WTC11 (cell line): ENCODE measurements at regions not wholly inside any gene's neighbourhood (a gene's known extent, or its start where the extent isn't known, plus 50 kb on each side); places are given as distances from the start of the nearest gene placed in this dataset.

Experiments
- ATAC-seq: fragments of 200-7000 bp; cut with Tn5 transposase; 2 replicates; pipeline ENCODE4 v1.10.0; 2021; ENCODE audit warnings: mild to moderate bottlenecking, moderate library complexity
- CTCF ChIA-PET: fragments of 300-600 bp; sonication (Branson Sonifier 250); formaldehyde crosslinking; loops from one replicate; lab custom pipeline; 2021; ENCODE audit warnings: antibody characterized with exemption; lab: Charles Lee
- POLR2A ChIA-PET: fragments of 350-600 bp; sonication (Branson Sonifier 250); formaldehyde crosslinking; loops from one replicate; lab custom pipeline; 2021; ENCODE audit warnings: antibody characterized with exemption; lab: Charles Lee
- DNase-seq: peaks from one replicate; pipeline ENCODE4 v3.0.0; 2021; ENCODE audit warnings: low spot score
- H3K27ac Mint-ChIP-seq: 2 replicates; pipeline ENCODE4 v1.8.0; 2021; ENCODE audit warnings: mixed read lengths
- H3K27me3 Mint-ChIP-seq: 2 replicates; pipeline ENCODE4 v1.8.0; 2021; ENCODE audit warnings: low read depth, mild to moderate bottlenecking, moderate library complexity, mixed read lengths
- H3K36me3 Mint-ChIP-seq: 2 replicates; pipeline ENCODE4 v1.8.0; 2021; ENCODE audit warnings: mixed read lengths
- H3K4me1 Mint-ChIP-seq: 2 replicates; pipeline ENCODE4 v1.8.0; 2022; ENCODE audit warnings: mixed read lengths
- H3K4me3 Mint-ChIP-seq: 2 replicates; pipeline ENCODE4 v1.8.0; 2021; ENCODE audit warnings: mild to moderate bottlenecking, moderate library complexity, mixed read lengths
- H3K9me3 Mint-ChIP-seq: 2 replicates; pipeline ENCODE4 v1.8.0; 2021; ENCODE audit warnings: mixed read lengths
- AFF4 ChIP-seq: sonication (generic); formaldehyde crosslinking; IDR thresholded peaks from 2 replicates; pipeline ENCODE4 v1.8.1; 2023; ENCODE audit warnings: mild to moderate bottlenecking, missing genetic modification reagents, borderline replicate concordance
- CREB1 ChIP-seq: sonication (generic); formaldehyde crosslinking; IDR thresholded peaks from 2 replicates; pipeline ENCODE4 v1.8.0; 2023; ENCODE audit warnings: mild to moderate bottlenecking, missing genetic modification reagents
- CREM ChIP-seq: sonication (generic); formaldehyde crosslinking; IDR thresholded peaks from 2 replicates; pipeline ENCODE4 v1.8.1; 2022; ENCODE audit warnings: mild to moderate bottlenecking, missing genetic modification reagents, moderate library complexity
- E2F1 ChIP-seq: sonication (generic); formaldehyde crosslinking; IDR thresholded peaks from 2 replicates; pipeline ENCODE4 v1.8.0; 2022; ENCODE audit warnings: mild to moderate bottlenecking, missing genetic modification reagents
- ELF4 ChIP-seq: sonication (generic); formaldehyde crosslinking; IDR thresholded peaks from 2 replicates; pipeline ENCODE4 v1.8.1; 2022; ENCODE audit warnings: low read depth, mild to moderate bottlenecking, moderate library complexity, missing genetic modification reagents
- ERG ChIP-seq: fragments of 250-450 bp; sonication (Bioruptor Pico); IDR thresholded peaks from 2 replicates; pipeline ENCODE4 v1.8.0; 2021; ENCODE audit warnings: mild to moderate bottlenecking
- FOXP1 ChIP-seq: sonication (generic); formaldehyde crosslinking; IDR thresholded peaks from 2 replicates; pipeline ENCODE4 v1.8.0; 2022; ENCODE audit warnings: missing genetic modification reagents, mild to moderate bottlenecking, moderate library complexity, borderline replicate concordance
- IRF1 ChIP-seq: sonication (generic); formaldehyde crosslinking; IDR thresholded peaks from 2 replicates; pipeline ENCODE4 v1.8.0; 2023; ENCODE audit warnings: missing genetic modification reagents
- MXD4 ChIP-seq: fragments of 250-450 bp; sonication (Bioruptor Pico); IDR thresholded peaks from 2 replicates; pipeline ENCODE4 v1.8.0; 2021; ENCODE audit warnings: mild to moderate bottlenecking, moderate library complexity, borderline replicate concordance
- NR1H2 ChIP-seq: sonication (generic); formaldehyde crosslinking; IDR thresholded peaks from 2 replicates; pipeline ENCODE4 v1.9.0; 2021; ENCODE audit warnings: mild to moderate bottlenecking, moderate library complexity, missing genetic modification reagents
- PREB ChIP-seq: sonication (generic); formaldehyde crosslinking; IDR thresholded peaks from 2 replicates; pipeline ENCODE4 v1.8.1; 2022; ENCODE audit warnings: mild to moderate bottlenecking, missing genetic modification reagents, moderate library complexity, borderline replicate concordance
- STAT6 ChIP-seq: sonication (generic); formaldehyde crosslinking; conservative IDR thresholded peaks from 2 replicates; pipeline ENCODE4 v1.8.1; 2023; ENCODE audit warnings: mild to moderate bottlenecking, low read depth, missing genetic modification reagents, moderate library complexity
- USF1 ChIP-seq: sonication (generic); formaldehyde crosslinking; IDR thresholded peaks from 2 replicates; pipeline ENCODE4 v1.8.0; 2022; ENCODE audit warnings: mild to moderate bottlenecking, missing genetic modification reagents
- ZNF263 ChIP-seq: sonication (generic); formaldehyde crosslinking; IDR thresholded peaks from 2 replicates; pipeline ENCODE4 v1.8.1; 2022; ENCODE audit warnings: low read depth, mild to moderate bottlenecking, moderate library complexity, missing genetic modification reagents
- ZNF396 ChIP-seq: fragments of 250-450 bp; sonication (Bioruptor Pico); IDR thresholded peaks from 2 replicates; pipeline ENCODE4 v1.8.0; 2021; ENCODE audit warnings: mild to moderate bottlenecking, moderate library complexity, borderline replicate concordance
- ZNF416 ChIP-seq: fragments of 250-450 bp; sonication (Bioruptor Pico); IDR thresholded peaks from 2 replicates; pipeline ENCODE4 v1.9.0; 2021; ENCODE audit warnings: mild to moderate bottlenecking, inconsistent platforms

GRCh38 chr5:107320376-107320775 lies 350.4 kb downstream of the EFNA5 start:
- DNase-seq: no peak
- Mint-ChIP-seq H3K4me1 (peaks cover 18% of the 10 kb centered on the region), H3K4me3 (no peak overlapping the region), H3K9me3 (no peaks in the 10 kb centered on the region), H3K36me3 (no peaks in the 10 kb centered on the region), H3K27me3 (no peaks in the 10 kb centered on the region), H3K27ac (no peak overlapping the region)
- POLR2A ChIA-PET: no interaction called here
- ATAC-seq: no peak
- CTCF ChIA-PET: no interaction called here
- TF ChIP-seq FOXP1 (CRISPR knock-in tag) (no peak), USF1 (no peak)

GRCh38 chr5:107319901-107320300 lies 350.8 kb downstream of the EFNA5 start:
- H3K27me3 Mint-ChIP-seq: no peaks in the 10 kb centered on the region
- TF ChIP-seq ZNF416 (CRISPR knock-in tag): no peak
- TF ChIP-seq ERG (CRISPR knock-in tag): no peak
- no peak for TF ChIP-seq PREB
- TF ChIP-seq E2F1: no peak
- no peak for TF ChIP-seq CREM (CRISPR knock-in tag)
- TF ChIP-seq FOXP1 (CRISPR knock-in tag): no peak
- TF ChIP-seq MXD4 (CRISPR knock-in tag): no peak
- no peak for TF ChIP-seq CREB1 (CRISPR knock-in tag)
- TF ChIP-seq NR1H2 (CRISPR knock-in tag): no peak
- TF ChIP-seq IRF1: no peak
- no peak for TF ChIP-seq ZNF263 (CRISPR knock-in tag)
- no peak for TF ChIP-seq ELF4
- TF ChIP-seq ZNF396 (CRISPR knock-in tag): no peak
- TF ChIP-seq AFF4: no peak
- no peak for TF ChIP-seq STAT6 (CRISPR knock-in tag)
- TF ChIP-seq, all 79 proteins: peak for 0
- no peak overlapping the region for H3K4me3 Mint-ChIP-seq
- ChIA-PET CTCF (no interaction called here), POLR2A (no interaction called here)
- H3K9me3 Mint-ChIP-seq: no peaks in the 10 kb centered on the region
- no peak overlapping the region for H3K27ac Mint-ChIP-seq
- peaks cover 16% of the 10 kb centered on the region for H3K4me1 Mint-ChIP-seq
- no peaks in the 10 kb centered on the region for H3K36me3 Mint-ChIP-seq
- DNase-seq: no peak
- ATAC-seq: no peak
